ENCODE measurements at regions not wholly inside any gene's neighbourhood (a gene's known extent, or its start where the extent isn't known, plus 50 kb on each side); places are given as distances from the start of the nearest gene placed in this dataset.

DNA sequence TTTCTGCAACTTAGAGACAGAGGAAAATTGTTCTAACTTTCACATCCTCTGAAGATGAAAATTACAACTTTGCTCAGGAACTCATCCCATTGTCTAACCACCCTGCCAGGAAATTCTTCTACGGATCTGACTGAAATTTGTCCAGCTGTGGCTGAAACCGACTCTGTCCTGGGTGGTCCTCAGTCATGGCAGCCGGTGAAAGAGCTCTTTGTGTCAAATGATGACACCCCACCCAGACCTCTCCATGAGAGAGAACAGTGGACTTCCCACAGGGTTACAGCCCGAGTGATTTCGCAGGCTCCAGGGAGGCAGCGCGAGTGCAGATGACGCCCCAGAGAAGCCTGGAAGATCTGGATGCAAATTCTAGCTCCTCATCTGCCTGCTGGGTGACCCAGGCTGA lies 65.1 kb upstream of the TRIB2 start:
- TF ChIP-seq GATA3 (IDR thresholded peaks at IDR 0.05; ENCODE audit: low read depth, low read length), result no peak
- no peak for TF ChIP-seq GATA2 (IDR thresholded peaks at IDR 0.05; ENCODE audit: low read depth, low read length)

Measured in SH-SY5Y (cell line).